ENCODE measurements at regions not wholly inside any gene's neighbourhood (a gene's known extent, or its start where the extent isn't known, plus 50 kb on each side); places are given as distances from the start of the nearest gene placed in this dataset.
"Not testable (repeated sequence)": the region's sequence is repeated elsewhere in the genome, so short reads cannot be mapped to it uniquely, and the experiment has no call there.

DNA sequence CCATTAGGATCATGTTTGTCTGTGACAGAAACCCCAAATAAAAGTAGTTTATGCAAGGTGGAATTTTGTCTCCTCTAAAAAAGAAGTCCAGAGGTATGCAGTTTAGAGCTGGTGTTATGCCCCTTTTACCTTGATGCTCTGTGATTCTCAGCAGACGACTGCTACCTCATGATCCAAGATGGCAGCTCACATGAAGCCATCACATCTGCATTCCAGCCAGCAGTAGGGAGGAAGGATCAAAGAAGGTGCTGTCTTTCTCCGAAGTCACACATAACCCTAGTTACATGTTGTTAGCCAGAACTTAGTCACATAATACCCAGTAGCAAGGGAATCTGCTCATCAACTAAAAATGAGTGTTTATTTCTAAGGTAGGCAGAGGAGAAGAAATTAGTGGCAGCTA lies 135.7 kb upstream of the HS3ST2 start:
- no peak for DNase-seq

DNA sequence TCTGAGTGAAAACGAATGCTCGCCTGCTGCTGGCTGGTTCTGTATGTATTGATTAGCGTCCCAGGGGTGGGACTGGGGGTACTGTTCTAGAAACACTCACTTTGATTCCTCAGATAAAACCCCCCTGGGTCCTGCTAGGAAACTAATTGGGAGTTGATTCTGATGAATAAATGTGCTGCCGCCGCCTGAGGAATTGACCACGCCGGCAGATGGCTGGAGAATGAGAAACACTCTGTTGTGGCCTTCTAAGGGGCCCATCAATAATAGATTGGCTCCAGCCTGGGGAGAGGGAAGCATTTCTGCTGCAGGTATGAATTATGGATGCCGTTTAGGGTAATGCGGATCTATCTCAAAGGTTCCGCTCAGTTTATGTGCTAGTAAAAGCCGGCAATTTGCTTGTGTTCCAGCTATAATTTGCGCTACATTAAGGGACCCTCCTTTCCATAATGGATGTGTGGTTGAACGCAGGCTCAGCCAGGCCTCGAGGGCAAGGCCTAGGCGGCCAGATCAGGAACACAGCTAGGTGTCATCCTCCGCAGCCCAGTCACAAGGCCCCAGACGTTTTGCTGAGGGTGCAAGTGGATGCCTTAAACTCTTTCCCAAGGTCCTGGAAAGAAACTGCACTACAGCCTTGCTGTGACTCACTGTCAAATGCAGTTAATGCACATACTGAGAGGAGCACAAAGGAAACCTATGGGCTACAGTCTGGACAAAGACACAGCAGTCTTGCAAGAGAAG lies 132.2 kb upstream of the HS3ST2 start:
- no peak for DNase-seq

DNA sequence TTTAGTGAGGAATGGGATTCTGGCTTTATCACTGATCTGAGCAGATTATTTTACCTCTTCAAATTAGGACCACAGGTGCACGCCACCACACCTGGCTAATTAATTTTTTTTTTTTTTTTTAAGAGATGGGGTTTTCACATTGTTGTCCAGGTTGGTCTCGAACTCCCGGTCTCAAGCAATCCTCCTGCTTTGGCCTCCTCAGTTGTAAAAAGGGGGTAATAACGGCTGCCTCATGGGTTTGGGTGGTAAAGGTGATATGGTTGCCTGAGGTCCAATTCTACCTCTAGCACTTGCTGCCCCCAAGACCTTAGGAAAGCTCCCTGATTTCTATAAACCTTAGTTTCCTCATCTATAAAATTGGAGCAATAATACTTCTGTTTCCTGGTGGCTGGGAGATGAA lies 130.7 kb upstream of the HS3ST2 start:
- no peak for DNase-seq

DNA sequence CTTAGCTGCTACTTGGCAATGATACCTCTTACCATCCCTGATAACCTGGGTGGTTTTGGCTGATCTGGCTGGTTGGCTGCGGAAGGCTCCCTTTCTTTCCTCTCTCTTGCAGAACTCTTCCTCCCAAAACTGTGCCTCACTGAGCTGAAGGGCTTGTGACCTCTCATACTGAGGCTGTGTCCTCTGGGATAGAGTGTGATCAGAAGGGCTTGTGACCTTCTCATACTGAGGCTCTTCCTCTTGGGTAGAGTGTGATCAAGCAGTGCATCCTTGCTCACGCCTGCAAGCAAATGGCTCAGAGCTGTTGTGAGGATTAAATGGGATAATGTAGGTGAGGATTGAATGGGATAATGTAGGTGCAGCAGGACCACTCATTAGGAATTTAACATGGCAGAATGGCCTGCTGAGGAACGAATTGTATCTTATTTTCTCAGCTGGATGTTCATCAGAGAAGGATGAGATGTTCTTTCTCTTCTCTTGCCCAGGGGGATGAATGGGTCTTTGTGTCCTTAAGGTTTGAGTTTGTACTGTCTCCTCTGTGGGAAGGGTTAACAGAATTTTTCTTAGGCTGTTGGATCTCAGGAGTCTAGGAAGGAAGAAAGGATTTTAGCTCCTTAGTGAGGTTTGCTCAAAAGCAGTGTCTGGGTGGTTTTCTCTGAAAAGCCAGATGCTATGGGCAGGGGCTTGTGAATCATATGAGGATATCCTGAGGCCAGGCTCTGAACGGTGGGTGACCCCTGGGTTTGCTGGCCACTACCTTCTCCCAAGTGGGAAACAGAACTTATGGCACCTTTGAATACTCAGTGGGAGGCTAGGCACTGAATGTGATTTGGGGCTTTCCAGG lies 130.0 kb upstream of the HS3ST2 start:
- no peak for DNase-seq

DNA sequence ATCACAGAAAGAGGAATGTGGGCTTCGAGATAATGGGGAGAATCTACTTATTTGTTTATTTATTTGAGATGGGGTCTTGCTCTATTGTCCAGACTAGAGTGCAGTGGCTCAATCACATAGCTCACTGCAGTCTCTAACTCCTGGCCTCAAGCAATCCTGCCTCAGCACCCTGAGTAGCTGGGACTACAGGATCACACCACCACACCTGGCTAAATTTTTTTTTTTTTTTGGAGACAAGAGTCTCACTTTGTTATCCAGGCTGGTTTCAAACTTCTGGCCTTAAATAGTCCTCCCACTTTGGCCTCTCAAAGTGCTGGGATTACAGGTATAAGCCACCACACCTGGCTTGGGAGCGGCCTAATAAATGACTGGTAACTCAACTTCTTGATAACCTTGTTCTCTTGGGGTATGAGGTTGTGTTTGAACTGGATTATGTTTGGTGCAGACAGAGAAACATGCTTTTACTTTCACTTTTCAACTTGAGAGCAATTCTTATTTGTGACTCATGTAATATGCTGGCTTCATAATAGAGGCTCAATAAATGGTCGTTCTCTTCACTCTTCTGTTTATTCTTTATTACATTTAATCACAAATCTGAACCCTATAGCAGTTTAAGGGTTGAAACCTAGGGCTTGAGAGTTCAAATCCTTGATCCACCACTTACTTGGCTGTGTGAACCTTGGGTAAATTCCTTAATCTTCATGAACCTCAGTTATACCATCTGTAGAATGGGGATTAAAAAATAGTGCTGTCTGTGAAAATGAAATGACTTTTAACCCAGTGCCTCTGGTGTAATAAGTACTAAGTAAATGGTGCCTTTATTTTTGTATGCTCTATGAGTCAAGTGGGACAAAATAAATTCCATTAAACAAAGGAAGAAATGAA lies 129.1 kb upstream of the HS3ST2 start:
- no peak for DNase-seq

DNA sequence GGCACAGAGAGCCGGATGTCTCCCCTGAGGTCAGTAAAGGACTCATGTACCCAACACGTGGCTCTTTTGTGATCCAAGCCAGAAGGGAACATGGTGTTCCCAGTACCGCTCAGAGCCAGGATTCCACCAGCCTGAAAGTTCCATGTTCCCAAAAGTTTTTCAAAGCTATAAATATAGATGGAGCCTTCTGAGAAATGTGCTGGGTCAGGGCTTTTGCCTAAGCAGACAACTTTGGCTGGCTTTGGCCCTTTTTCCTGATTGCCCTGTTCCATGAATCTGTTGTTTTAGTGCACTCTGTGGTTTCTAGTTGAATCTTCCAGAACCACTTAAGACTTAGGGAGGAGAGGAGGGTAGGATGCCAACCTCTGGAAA lies 128.5 kb upstream of the HS3ST2 start:
- no peak for DNase-seq

DNA sequence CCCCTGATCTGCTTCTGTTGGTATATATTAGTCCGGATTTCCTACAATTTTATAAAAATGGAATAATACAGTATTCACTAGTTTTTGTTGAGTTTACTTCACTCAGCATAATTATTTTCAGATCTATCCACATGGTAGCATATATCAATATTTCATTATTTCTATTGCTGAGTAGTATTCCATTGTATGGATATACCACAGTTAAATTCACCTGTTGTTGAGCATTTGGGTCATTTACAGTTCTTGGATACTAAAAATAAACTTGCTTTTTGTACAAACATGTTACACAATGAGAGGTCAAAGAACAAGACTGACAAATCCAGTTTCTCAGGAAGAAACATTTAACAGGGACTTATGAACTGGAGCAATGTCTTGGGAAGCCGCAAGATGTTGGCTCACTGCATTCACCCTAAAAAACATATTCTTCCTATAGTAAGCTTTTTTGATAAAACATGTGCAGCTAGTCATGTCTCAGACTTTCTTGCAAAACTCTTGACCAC lies 126.9 kb upstream of the HS3ST2 start:
- DNase-seq = no peak

DNA sequence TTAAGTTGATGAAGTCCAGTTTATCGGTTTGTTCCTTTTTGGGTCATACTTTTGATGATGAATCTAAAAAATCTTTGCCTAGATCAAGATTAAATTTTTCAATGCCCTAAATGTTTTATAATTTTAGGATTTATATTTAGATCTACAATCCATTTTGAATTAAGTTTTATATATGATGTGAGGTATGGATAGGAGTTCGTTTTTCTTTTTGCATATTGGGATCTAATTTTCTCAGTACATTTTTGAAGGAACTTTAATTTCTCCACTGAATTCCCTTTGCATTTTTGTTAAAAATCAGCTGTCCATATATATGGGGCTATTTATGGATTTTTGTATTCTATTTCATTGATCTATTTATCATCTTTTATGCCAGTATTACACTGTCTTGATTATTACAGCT lies 125.5 kb upstream of the HS3ST2 start:
- DNase-seq = no peak

DNA sequence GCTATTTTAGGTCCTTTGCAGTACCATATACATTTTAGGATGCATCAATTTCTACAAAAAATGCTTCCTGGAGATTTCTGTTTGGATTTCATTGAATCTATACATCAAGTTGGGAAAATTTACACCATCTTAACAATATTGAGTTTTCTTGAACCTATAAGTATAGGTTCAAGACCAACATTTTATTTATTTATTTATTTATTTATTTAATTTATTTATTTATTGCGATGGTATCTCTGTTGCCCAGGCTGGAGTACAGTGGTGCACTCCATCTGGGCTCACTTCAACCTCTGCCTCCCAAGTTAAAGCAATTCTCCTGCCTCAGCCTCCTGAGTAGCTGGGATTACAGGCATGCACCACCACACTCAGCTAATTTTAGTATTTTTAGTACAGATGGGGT lies 125.0 kb upstream of the HS3ST2 start:
- no peak for DNase-seq

DNA sequence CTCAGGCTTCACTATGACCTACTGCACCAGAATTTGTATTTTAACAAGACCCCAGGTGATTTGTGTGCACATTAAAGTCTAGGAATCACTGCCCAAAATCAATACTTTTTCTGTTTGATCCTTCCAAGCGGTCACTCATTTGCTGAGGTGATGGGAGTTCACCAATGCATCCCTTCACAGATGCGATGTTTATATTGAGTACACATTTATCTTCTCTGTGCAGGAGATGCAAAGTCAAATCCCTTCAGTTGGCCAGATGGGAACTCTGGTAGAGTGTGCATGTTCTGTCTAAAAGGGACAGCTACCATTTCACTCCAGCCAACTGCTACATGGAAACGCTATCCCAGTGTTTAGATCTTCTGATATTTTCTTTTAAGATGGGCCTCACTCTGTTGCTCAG lies 122.6 kb upstream of the HS3ST2 start:
- no peak for DNase-seq

DNA sequence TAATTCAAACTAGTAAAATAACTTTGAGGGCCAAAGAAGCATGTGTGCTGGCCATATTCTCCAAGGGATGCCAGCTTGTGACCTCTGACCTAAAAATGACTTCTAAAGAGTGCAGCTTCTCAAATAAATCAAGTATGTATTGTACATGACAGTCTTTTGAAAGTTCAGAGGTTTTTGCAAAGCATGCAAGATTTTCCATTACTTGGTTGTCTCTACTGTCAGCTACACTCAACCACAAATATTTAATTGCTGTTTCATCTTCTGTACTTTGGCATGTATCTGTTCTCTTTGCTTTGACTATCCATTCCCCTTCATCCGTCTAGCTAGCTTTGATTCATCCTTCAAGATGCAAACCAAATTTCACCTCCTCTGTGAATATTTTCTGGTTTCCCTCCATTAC lies 121.9 kb upstream of the HS3ST2 start:
- no peak for DNase-seq

DNA sequence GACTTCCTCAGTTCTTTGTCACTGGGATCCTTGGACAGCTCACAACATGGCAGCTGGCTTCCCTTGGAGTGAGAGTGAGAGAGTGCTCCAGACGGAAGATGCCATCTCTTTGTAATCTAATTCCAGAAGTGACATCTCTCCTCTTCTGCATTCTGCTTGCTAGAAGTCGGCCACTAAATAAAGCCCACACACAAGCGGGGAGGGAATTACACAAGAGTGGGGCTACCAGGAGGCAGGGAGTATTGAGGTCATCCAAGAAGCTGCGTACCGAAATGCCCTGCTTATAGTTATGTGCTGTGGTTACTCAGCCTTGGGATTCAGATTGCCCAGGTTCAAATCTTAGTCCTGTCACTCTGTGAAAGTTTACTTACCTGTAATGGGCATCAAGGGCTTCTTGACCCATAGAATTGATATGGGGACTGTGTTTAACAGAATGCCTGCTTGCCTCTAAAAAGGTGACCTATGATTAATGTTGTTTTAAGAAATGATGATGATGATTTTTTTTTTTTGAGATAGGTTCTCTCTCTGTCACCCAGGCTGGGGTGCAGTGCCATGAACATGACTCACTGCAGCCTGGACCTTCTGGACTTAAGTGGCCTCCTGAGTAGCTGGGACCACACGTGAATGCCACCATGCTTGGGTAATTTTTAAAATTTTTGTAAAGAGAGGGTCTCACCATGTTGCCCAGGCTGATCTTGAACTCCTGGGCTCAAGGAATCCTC lies 120.9 kb upstream of the HS3ST2 start:
- no peak for DNase-seq

DNA sequence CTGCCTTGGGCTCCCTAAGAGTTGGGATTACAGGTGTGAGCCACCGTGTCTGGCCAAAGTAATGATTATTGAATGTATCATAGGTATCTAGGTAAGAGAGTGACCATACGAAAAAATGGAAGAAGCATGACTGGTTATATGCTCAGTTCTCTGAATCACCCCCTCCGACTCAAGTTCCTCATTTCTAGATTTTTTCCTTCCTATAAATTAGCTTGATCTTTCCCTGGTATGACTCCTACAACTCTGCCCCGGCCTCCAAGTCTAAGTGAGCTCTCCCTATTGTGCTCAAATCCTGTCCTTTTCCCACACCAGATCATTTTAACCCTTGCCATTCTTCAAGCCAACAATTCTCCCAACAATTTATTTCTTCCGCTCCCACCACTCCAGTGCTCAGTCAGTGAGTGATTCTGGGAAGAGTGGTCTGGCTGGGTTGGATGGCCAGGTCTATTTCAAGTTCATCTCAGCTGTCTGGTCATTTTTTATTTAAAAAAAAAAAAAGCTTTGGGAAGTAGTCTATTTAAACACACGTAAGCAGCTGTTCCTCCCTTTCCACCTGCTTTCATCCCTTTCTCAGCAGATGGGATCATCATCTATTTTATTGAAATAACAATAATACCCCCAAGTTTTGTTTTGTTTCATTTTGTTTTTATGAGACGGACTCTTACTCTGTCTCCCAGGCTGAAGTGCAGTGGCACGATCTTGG lies 120.2 kb upstream of the HS3ST2 start:
- no peak for DNase-seq

DNA sequence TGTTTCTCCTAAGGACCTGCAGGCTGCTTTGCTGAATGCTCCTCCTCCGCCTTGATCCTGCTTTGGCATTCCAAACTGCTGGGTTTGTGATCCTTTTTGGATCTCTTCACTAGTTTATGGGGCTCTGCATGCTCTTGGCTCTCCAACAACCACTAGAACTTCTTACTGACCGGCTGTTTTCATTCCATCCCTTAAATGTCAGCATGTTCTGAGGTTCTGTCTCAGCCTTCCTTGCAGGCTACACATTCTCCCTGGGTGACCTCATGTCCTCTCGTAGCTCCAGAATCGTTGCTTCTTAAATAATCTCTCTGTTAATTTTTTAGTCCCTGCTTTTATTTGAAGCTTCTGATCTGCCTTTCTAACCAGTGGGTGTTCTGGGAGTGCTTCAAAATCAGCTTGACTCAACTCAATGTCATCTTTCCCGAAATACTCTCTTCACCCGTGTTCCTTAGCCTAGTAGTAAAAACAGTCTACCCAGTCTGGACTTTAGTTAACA lies 119.0 kb upstream of the HS3ST2 start:
- no peak for DNase-seq

DNA sequence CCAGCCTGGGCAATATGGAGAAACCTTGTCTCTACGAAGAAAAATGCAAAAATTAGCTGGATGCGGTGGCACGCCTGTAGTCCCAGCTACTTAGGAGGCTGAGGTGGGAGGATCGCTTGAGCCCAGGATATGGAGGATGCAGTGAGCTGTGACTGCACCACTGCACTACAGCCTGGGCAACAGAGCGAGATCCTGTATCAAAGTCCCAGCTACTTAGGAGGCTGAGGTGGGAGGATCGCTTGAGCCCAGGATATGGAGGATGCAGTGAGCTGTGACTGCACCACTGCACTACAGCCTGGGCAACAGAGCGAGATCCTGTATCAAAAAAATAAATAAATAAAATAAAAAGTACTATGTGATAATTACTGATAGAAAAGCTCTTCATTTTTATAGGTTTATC lies 118.2 kb upstream of the HS3ST2 start:
- not testable (repeated sequence) for DNase-seq

DNA sequence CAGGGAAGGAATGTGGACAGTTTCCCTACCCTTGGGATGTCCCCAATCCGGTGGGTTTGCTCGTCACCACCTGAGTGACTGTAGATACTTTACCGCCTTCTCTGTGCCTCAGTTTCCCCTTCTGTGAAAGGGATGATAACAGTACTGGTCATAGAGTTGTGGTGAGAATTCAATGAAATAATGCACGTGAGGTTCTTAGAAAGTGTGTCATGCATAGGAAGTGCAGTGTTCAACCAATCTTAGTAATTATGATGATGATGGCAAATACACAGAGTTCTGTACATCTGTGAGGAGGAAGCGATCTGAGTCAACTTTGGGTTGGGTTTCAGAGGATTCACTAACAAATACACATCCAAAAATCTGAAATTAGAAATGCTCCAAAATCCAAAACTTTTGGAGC lies 114.6 kb upstream of the HS3ST2 start:
- DNase-seq = no peak

DNA sequence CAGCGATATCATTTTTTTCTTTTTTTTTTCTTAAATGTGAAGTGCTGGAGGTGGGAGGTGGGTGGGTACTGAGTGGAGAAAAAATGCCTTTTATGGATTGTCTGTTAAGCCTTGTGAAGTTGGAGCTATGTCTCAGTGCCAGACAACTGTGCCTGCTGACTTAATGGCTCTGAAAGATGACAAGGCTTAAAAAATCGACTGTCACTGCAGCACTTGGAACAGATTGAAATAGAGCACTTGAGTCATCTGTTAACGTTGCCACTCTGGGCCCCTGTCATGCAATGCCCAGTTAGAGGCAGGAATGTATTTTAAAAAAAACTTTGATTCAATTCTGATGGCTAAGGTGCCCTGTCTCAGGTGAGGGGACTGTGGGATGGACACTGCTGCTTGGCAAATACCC lies 108.2 kb upstream of the HS3ST2 start:
- DNase-seq = no peak

DNA sequence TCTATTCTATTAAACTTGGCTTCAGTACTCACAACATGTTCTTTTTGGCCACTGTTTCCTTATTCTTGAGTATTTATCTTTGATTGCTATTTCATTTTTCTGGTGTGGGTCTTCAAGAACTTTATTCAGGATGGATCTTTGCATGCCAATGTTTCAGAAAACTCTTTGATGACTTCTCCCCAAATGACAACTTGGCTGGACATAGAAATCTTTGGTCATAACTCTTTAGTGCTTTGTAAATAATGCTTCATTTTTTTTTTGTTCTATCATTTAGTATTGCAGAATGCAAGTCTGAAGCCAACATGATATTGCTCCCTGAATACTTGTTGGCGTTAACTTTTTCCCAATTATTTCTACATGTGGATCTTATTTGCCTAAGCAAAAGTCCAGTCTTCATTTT lies 103.6 kb upstream of the HS3ST2 start:
- peak; percentile 51 for DNase-seq

DNA sequence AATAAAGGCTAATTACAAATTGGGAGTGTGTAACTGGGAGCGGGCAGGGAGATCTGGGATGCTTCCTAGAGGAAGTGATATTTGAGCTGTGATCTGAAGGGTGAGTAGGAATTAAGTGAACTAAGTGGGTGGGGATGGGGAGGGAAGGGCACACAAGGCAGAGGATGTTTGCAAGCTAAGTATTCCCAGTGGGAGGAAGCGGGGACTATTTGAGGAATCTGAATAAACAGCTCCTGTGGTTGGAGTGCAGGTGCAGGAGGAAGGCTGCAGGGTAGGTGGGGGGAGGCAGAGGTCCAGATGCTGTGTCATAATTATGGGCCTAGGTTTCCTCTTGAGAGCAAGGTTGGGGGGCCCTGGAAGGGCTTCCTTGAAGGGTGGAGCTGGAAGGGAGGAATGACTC lies 102.1 kb upstream of the HS3ST2 start:
- no peak for DNase-seq

DNA sequence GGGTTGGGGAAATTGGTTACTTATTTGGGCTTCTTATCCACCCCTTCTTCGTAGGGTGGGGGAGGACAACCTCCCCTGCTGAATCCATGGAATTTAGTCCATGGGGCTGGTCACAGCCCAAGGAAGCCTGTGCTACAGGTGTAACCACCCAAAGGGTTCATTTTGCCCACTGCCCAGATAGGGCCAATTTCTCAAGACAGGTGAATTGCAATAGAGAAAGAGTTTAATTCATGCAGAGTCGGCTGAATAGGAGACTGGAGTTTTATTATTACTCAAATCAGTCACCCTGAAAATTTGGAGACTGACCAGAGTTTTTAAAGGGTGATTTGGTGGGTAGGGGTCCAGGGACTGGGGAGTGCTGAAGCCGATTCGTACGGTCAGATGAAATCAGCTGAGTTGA lies 101.5 kb upstream of the HS3ST2 start:
- no peak for DNase-seq

DNA sequence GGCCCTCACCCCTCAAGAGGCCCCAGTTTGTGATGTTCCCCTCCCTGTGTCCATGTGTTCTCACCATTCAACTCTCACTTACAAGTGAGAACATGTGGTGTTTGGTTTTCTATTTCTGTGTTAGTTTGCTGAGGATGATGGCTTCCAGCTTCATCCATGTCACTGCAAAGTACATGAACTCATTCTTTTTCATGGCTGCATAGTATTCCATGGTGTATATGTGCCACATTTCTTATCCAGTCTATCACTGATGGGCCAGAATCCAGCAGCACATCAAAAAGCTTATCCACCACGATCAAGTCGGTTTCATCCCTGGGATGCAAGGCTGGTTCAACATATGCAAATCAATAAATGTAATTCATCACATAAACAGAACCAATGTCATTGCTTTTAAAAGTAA lies 95.4 kb upstream of the HS3ST2 start:
- DNase-seq = not testable (repeated sequence)

All from muscle of arm (tissue), 1 donor.